ENCODE measurements at regions not wholly inside any gene's neighbourhood (a gene's known extent, or its start where the extent isn't known, plus 50 kb on each side); places are given as distances from the start of the nearest gene placed in this dataset.

GRCh38 chr6:170188571-170189001, 102.3 kb downstream of the DLL1 start:
- no peak overlapping the region for H3K27ac ChIP-seq (replicated peaks in 1 of 4)
- H3K9me3 ChIP-seq, result no peaks in the 10 kb centered on the region
- TF ChIP-seq CTCF (IDR thresholded peaks at IDR 0.05), result no peak
- no peak for TF ChIP-seq POLR2A (IDR thresholded peaks at IDR 0.05; ENCODE audit: low read depth)
- no peak for TF ChIP-seq EP300 (IDR thresholded peaks at IDR 0.05)
- TF ChIP-seq POLR2AphosphoS5 (IDR thresholded peaks at IDR 0.05), result no peak
- WGBS, result 79% methylated on average over 4 of the region's 6 CpGs
- no peak overlapping the region for H3K4me3 ChIP-seq
- peak; percentile 60 for DNase-seq (ENCODE audit: extremely low spot score)
- no peaks in the 10 kb centered on the region for H3K36me3 ChIP-seq
- H3K27me3 ChIP-seq, result peaks cover 0 to 18% (median 0%) of the 10 kb centered on the region in 4 donors
- intact Hi-C loops (cut with DNase I), result no loop called here
- no peaks in the 10 kb centered on the region for H3K4me1 ChIP-seq

GRCh38 chr6:170187669-170188566, 103.0 kb downstream of the DLL1 start:
- intact Hi-C loops (cut with DNase I), result no loop called here
- 92% methylated on average over 28 of the region's 28 CpGs for WGBS
- Histone ChIP-seq H3K4me3 (no peak overlapping the region), H3K27ac (replicated peaks in 1 of 4) (no peak overlapping the region), H3K4me1 (no peaks in the 10 kb centered on the region), H3K9me3 (no peaks in the 10 kb centered on the region), H3K36me3 (no peaks in the 10 kb centered on the region), H3K27me3 (peaks cover 0 to 13% (median 0%) of the 10 kb centered on the region in 4 donors)
- peak; percentile 70 for DNase-seq (ENCODE audit: extremely low spot score)
- no peak for TF ChIP-seq CTCF (IDR thresholded peaks at IDR 0.05)
- TF ChIP-seq EP300 (IDR thresholded peaks at IDR 0.05), result no peak
- TF ChIP-seq POLR2A (IDR thresholded peaks at IDR 0.05; ENCODE audit: low read depth), result no peak
- no peak for TF ChIP-seq POLR2AphosphoS5 (IDR thresholded peaks at IDR 0.05)

- Histone ChIP-seq H3K36me3 (no peaks in the 10 kb centered on the region), H3K27ac (replicated peaks in 1 of 4) (no peak overlapping the region), H3K9me3 (no peaks in the 10 kb centered on the region), H3K27me3 (peaks cover 0 to 8% (median 0%) of the 10 kb centered on the region in 4 donors), H3K4me3 (no peak overlapping the region), H3K4me1 (no peaks in the 10 kb centered on the region)
- TF ChIP-seq POLR2AphosphoS5 (IDR thresholded peaks at IDR 0.05) (no peak), EP300 (IDR thresholded peaks at IDR 0.05) (no peak), POLR2A (IDR thresholded peaks at IDR 0.05; ENCODE audit: low read depth) (no peak), CTCF (IDR thresholded peaks at IDR 0.05) (no peak)
- intact Hi-C loops (cut with DNase I), result no loop called here
- DNase-seq (ENCODE audit: extremely low spot score), result peak; percentile 29
- 95% methylated on average over 8 of the region's 18 CpGs for WGBS
Observed at GRCh38 chr6:170186941-170187668, 103.8 kb downstream of the DLL1 start.

GRCh38 chr6:170186006-170186935, 104.6 kb downstream of the DLL1 start:
- H3K9me3 ChIP-seq, result no peaks in the 10 kb centered on the region
- DNase-seq (ENCODE audit: extremely low spot score), result peak; percentile 77
- WGBS, result 79% methylated on average over 22 of the region's 30 CpGs
- intact Hi-C loops (cut with DNase I), result no loop called here
- no peaks in the 10 kb centered on the region for H3K36me3 ChIP-seq
- no peaks in the 10 kb centered on the region for H3K4me1 ChIP-seq
- TF ChIP-seq POLR2AphosphoS5 (IDR thresholded peaks at IDR 0.05) (no peak), CTCF (IDR thresholded peaks at IDR 0.05) (no peak)
- H3K4me3 ChIP-seq, result no peak overlapping the region
- H3K27ac ChIP-seq (replicated peaks in 1 of 4), result no peak overlapping the region
- H3K27me3 ChIP-seq, result peaks cover 0 to 8% (median 0%) of the 10 kb centered on the region in 4 donors

Measured in esophagus muscularis mucosa (tissue), 4 donors.